ENCODE measurements at regions not wholly inside any gene's neighbourhood (a gene's known extent, or its start where the extent isn't known, plus 50 kb on each side); places are given as distances from the start of the nearest gene placed in this dataset.

DNA sequence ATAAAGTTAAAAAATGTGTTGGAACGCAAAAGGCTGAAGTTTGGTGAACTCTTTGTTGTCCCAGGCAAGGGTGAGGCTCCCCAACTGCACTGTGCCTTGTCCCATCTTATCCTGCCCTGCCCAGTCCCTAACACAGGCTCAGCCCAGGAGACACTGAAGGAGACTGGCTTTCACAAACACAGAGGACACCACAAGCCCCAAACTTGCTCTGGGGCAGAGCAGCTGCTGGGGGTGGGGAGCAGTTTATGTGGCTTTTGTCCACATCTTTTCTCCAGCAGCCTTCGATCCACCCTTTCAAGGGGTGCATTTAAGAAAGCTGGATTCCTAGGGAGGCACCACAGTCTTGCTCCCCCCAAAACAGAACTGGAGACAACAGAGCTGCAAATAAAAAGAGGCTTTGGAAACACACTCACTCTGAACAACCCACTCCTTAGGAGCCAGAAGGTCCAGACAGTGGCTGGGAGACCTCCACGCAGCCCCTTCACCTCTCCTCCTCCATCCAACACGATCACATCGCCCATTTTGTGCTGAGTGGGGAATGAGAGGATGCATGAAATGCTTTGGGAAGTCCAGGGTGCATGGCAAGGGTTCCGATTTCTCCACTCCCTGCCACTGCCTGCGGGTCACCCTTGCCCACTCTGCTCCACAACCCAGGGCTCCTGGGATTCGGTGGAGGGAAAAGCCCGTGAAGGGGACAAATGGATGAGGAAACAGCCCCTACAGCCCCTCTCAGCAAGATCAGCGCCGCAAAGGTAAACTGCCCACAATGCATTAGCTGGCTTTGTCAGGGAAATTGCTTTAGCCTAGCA, 260.5 kb upstream of the TLE3 start:
- Histone ChIP-seq H3K36me3 (no peaks in the 10 kb centered on the region), H3K4me1 (no peaks in the 10 kb centered on the region), H3K4me3 (no peak overlapping the region), H3K27me3 (no peaks in the 10 kb centered on the region), H3K27ac (no peak overlapping the region), H3K9me3 (no peaks in the 10 kb centered on the region)
- TF ChIP-seq POLR2A (IDR thresholded peaks at IDR 0.05), result no peak
- TF ChIP-seq CTCF (IDR thresholded peaks at IDR 0.05), result no peak
- DNase-seq, result no peak

GRCh38 chr15:70357453-70357852, 259.7 kb upstream of the TLE3 start:
- Histone ChIP-seq H3K4me1 (no peaks in the 10 kb centered on the region), H3K36me3 (no peaks in the 10 kb centered on the region), H3K4me3 (no peak overlapping the region), H3K27me3 (no peaks in the 10 kb centered on the region), H3K9me3 (no peaks in the 10 kb centered on the region), H3K27ac (no peak overlapping the region)
- no peak for DNase-seq
- TF ChIP-seq CTCF (IDR thresholded peaks at IDR 0.05) (no peak), POLR2A (IDR thresholded peaks at IDR 0.05) (no peak)

GRCh38 chr15:70356919-70357318, 259.2 kb upstream of the TLE3 start:
- Histone ChIP-seq H3K36me3 (no peaks in the 10 kb centered on the region), H3K4me1 (no peaks in the 10 kb centered on the region), H3K27me3 (no peaks in the 10 kb centered on the region), H3K4me3 (no peak overlapping the region), H3K9me3 (no peaks in the 10 kb centered on the region), H3K27ac (no peak overlapping the region)
- DNase-seq, result no peak
- TF ChIP-seq POLR2A (IDR thresholded peaks at IDR 0.05), result no peak
- no peak for TF ChIP-seq CTCF (IDR thresholded peaks at IDR 0.05)

- TF ChIP-seq POLR2A (IDR thresholded peaks at IDR 0.05) (no peak), CTCF (IDR thresholded peaks at IDR 0.05) (no peak)
- H3K4me1 ChIP-seq, result no peaks in the 10 kb centered on the region
- H3K4me3 ChIP-seq, result no peak overlapping the region
- no peak overlapping the region for H3K27ac ChIP-seq
- H3K27me3 ChIP-seq, result no peaks in the 10 kb centered on the region
- no peaks in the 10 kb centered on the region for H3K9me3 ChIP-seq
- H3K36me3 ChIP-seq, result no peaks in the 10 kb centered on the region
- no peak for DNase-seq
These were observed 258.5 kb upstream of the TLE3 start for GRCh38 chr15:70356062-70356860.

DNA sequence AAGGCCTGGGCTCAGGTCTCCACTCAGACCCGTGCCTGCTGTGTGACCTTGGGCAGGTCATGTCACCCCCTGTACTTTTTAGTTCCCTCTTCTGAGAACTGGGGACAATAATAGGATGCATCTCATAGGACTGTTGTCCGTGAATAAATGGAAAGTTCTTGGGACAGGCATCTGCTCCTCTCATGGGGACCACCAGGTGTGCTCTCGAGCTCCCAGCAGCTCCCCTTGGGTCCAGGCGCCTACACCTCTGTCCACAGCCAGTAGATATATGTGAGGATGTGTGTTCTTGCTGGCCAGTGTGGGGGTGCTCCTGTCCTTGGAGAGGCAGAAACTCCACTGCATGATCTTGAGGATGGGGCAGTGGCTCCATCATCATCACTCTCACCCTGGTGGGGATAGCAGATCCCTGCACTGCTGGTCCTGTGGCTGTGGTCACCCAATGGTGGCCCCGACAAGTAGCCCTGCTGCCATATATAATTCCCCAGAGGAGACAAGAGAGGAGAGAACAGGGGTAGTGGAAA, 257.6 kb upstream of the TLE3 start:
- no peak for TF ChIP-seq POLR2A (IDR thresholded peaks at IDR 0.05)
- no peak for TF ChIP-seq CTCF (IDR thresholded peaks at IDR 0.05)
- no peak for DNase-seq
- Histone ChIP-seq H3K27ac (no peak overlapping the region), H3K27me3 (no peaks in the 10 kb centered on the region), H3K4me3 (no peak overlapping the region), H3K36me3 (no peaks in the 10 kb centered on the region), H3K4me1 (no peaks in the 10 kb centered on the region), H3K9me3 (no peaks in the 10 kb centered on the region)
